Activated CD4-positive, alpha-beta memory T cell treated with anti-CD3 and anti-CD28 coated beads for 36 hours (primary cell): ENCODE measurements at regions not wholly inside any gene's neighbourhood (a gene's known extent, or its start where the extent isn't known, plus 50 kb on each side); places are given as distances from the start of the nearest gene placed in this dataset.

Experiments used
- CTCF ChIA-PET: fragments of 350-600 bp; sonication (Branson Sonifier 250); formaldehyde crosslinking; loops from one replicate; lab custom pipeline; 2021; ENCODE audit warnings: antibody characterized with exemption, inconsistent platforms; lab: Charles Lee
- POLR2A ChIA-PET: fragments of 350-600 bp; sonication (Branson Sonifier 250); formaldehyde crosslinking; loops from one replicate; lab custom pipeline; 2021; ENCODE audit warnings: antibody characterized with exemption; lab: Charles Lee
- DNase-seq: peaks from one replicate; pipeline ENCODE4 v3.0.0-alpha.2; 2020
- H3K27ac Mint-ChIP-seq: one replicate; pipeline ENCODE4 v1.8.0; 2021; ENCODE audit warnings: mixed read lengths
- H3K27me3 Mint-ChIP-seq: one replicate; pipeline ENCODE4 v1.8.0; 2021; ENCODE audit warnings: mixed read lengths
- H3K36me3 Mint-ChIP-seq: one replicate; pipeline ENCODE4 v1.8.0; 2021; ENCODE audit warnings: mixed read lengths
- H3K4me1 Mint-ChIP-seq: one replicate; pipeline ENCODE4 v1.8.0; 2021; ENCODE audit warnings: low read depth, mixed read lengths
- H3K4me3 Mint-ChIP-seq: one replicate; pipeline ENCODE4 v1.8.0; 2021; ENCODE audit warnings: mild to moderate bottlenecking, mixed read lengths
- H3K9me3 Mint-ChIP-seq: one replicate; pipeline ENCODE4 v1.8.0; 2021; ENCODE audit warnings: mixed read lengths
- intact Hi-C: fragments of 100-400 bp; cut with micrococcal nuclease; formaldehyde crosslinking; loops from one replicate; pipeline ENCODE4 v1.15.1; 2023

- Mint-ChIP-seq H3K4me1 (no peaks in the 10 kb centered on the region), H3K27me3 (no peaks in the 10 kb centered on the region), H3K4me3 (no peak overlapping the region), H3K9me3 (no peaks in the 10 kb centered on the region), H3K36me3 (no peaks in the 10 kb centered on the region), H3K27ac (no peak overlapping the region)
- DNase-seq = no peak
- POLR2A ChIA-PET = no interaction called here
- intact Hi-C loops = loop anchor here (10.0 kb wide), 1 partner anchor 1162 kb away; no protein-coding TSS in a partner anchor
- CTCF ChIA-PET = no interaction called here
Observed at GRCh38 chr7:17502213-17503060, 204.0 kb downstream of the AHR start.

- ChIA-PET CTCF (no interaction called here), POLR2A (no interaction called here)
- no peaks in the 10 kb centered on the region for H3K27me3 Mint-ChIP-seq
- H3K36me3 Mint-ChIP-seq = no peaks in the 10 kb centered on the region
- no peaks in the 10 kb centered on the region for H3K4me1 Mint-ChIP-seq
- no peak overlapping the region for H3K27ac Mint-ChIP-seq
- H3K4me3 Mint-ChIP-seq = no peak overlapping the region
- no peaks in the 10 kb centered on the region for H3K9me3 Mint-ChIP-seq
- intact Hi-C loops = loop anchor here (10.0 kb wide), 1 partner anchor 1159 kb away; no protein-coding TSS in a partner anchor
- DNase-seq = no peak
Observed at GRCh38 chr7:17506095-17506494, 207.6 kb downstream of the AHR start.

GRCh38 chr7:17506596-17506995 is 208.1 kb downstream of the AHR start:
- H3K27me3 Mint-ChIP-seq = no peaks in the 10 kb centered on the region
- intact Hi-C loops = loop anchor here (10.0 kb wide), 1 partner anchor 1158 kb away; no protein-coding TSS in a partner anchor
- ChIA-PET CTCF (no interaction called here), POLR2A (no interaction called here)
- H3K4me1 Mint-ChIP-seq = no peaks in the 10 kb centered on the region
- no peak overlapping the region for H3K4me3 Mint-ChIP-seq
- DNase-seq = no peak
- no peaks in the 10 kb centered on the region for H3K9me3 Mint-ChIP-seq
- H3K36me3 Mint-ChIP-seq = no peaks in the 10 kb centered on the region
- no peak overlapping the region for H3K27ac Mint-ChIP-seq

- CTCF ChIA-PET = no interaction called here
- Mint-ChIP-seq H3K27me3 (no peaks in the 10 kb centered on the region), H3K36me3 (no peaks in the 10 kb centered on the region), H3K27ac (no peak overlapping the region), H3K4me1 (no peaks in the 10 kb centered on the region), H3K4me3 (no peak overlapping the region), H3K9me3 (no peaks in the 10 kb centered on the region)
- POLR2A ChIA-PET = no interaction called here
- DNase-seq = no peak
- intact Hi-C loops = loop anchor here (10.0 kb wide), 1 partner anchor 1157 kb away; no protein-coding TSS in a partner anchor
Observed at GRCh38 chr7:17507717-17508116, 209.3 kb downstream of the AHR start.

DNA sequence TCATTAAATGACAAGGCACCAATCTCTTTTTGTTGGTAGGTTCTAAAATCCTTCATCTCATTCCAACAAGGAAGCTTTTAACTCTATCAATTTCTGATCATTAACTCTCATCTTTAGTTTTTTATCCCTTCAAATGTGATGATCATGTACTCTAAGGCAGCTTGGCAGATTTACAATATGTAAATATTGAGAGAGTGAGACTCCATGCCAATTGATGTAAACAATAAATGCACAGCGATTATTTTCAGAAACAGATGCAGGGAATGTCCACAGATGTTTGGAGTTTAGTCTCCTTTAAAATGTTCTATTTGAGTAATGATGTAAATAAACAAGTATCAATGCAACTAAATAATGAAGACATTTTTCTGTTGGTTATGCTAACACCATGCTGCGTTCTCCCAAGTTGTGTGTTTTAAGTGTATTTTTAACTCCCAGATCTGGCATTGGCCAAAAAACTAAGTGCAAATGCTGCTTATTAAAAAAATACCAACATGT is 213.8 kb downstream of the AHR start:
- Mint-ChIP-seq H3K27me3 (no peaks in the 10 kb centered on the region), H3K4me1 (no peaks in the 10 kb centered on the region), H3K36me3 (no peaks in the 10 kb centered on the region), H3K27ac (no peak overlapping the region), H3K9me3 (no peaks in the 10 kb centered on the region), H3K4me3 (no peak overlapping the region)
- intact Hi-C loops = no loop called here
- DNase-seq = no peak
- POLR2A ChIA-PET = no interaction called here
- CTCF ChIA-PET = no interaction called here

DNA sequence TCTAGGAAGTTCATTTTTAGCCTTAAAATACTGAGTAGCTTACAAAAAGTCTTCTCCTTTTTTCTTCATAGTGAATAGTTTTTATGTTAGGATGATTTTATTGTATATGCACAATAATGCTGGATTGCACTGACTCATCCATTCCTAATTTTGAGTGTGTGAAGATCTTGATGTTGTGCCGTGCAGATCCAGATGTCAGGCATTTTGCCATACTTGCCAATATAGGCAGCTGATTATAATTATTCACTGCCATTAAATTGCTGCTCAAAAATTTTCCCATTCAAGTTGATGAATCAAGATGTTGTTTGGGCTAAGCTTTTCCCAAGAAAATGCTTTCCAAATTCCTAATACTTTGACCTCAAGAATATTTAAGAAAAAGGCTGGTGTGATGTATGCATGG is 218.3 kb downstream of the AHR start:
- H3K27ac Mint-ChIP-seq = no peak overlapping the region

GRCh38 chr7:17520941-17521340 is 222.5 kb downstream of the AHR start:
- no peaks in the 10 kb centered on the region for H3K9me3 Mint-ChIP-seq
- CTCF ChIA-PET = no interaction called here
- H3K27me3 Mint-ChIP-seq = no peaks in the 10 kb centered on the region
- POLR2A ChIA-PET = no interaction called here
- H3K4me1 Mint-ChIP-seq = peaks cover 6% of the 10 kb centered on the region
- intact Hi-C loops = loop anchor here (10.0 kb wide), 1 partner anchor 76 kb away; no protein-coding TSS in a partner anchor
- H3K36me3 Mint-ChIP-seq = no peaks in the 10 kb centered on the region
- H3K27ac Mint-ChIP-seq = no peak overlapping the region
- H3K4me3 Mint-ChIP-seq = no peak overlapping the region
- no peak for DNase-seq

More for the DNA sequence above, 218.3 kb downstream of the AHR start:
- H3K36me3 Mint-ChIP-seq = no peaks in the 10 kb centered on the region
- H3K27me3 Mint-ChIP-seq = no peaks in the 10 kb centered on the region
- H3K4me1 Mint-ChIP-seq = peaks cover 3% of the 10 kb centered on the region
- H3K4me3 Mint-ChIP-seq = no peak overlapping the region
- ChIA-PET POLR2A (no interaction called here), CTCF (no interaction called here)
- H3K9me3 Mint-ChIP-seq = no peaks in the 10 kb centered on the region
- DNase-seq = no peak
- intact Hi-C loops = no loop called here

GRCh38 chr7:17521437-17521836 is 223.0 kb downstream of the AHR start:
- intact Hi-C loops = loop anchor here (10.0 kb wide), 1 partner anchor 77 kb away; no protein-coding TSS in a partner anchor
- Mint-ChIP-seq H3K36me3 (no peaks in the 10 kb centered on the region), H3K27ac (no peak overlapping the region), H3K4me1 (peaks cover 8% of the 10 kb centered on the region), H3K9me3 (no peaks in the 10 kb centered on the region), H3K4me3 (no peak overlapping the region), H3K27me3 (no peaks in the 10 kb centered on the region)
- ChIA-PET POLR2A (no interaction called here), CTCF (no interaction called here)
- no peak for DNase-seq

GRCh38 chr7:17523813-17524739 is 225.6 kb downstream of the AHR start:
- Mint-ChIP-seq H3K4me3 (no peak overlapping the region), H3K4me1 (peaks cover 8% of the 10 kb centered on the region), H3K27ac (no peak overlapping the region), H3K36me3 (no peaks in the 10 kb centered on the region), H3K9me3 (no peaks in the 10 kb centered on the region), H3K27me3 (peaks cover 3% of the 10 kb centered on the region)
- no peak for DNase-seq
- CTCF ChIA-PET = interaction anchor here (1.0 kb wide), 1 partner anchor 8 kb away, joined by 3 read pairs; no protein-coding TSS in a partner anchor
- POLR2A ChIA-PET = no interaction called here
- intact Hi-C loops = loop anchor here (10.0 kb wide), 1 partner anchor 79 kb away; no protein-coding TSS in a partner anchor

DNA sequence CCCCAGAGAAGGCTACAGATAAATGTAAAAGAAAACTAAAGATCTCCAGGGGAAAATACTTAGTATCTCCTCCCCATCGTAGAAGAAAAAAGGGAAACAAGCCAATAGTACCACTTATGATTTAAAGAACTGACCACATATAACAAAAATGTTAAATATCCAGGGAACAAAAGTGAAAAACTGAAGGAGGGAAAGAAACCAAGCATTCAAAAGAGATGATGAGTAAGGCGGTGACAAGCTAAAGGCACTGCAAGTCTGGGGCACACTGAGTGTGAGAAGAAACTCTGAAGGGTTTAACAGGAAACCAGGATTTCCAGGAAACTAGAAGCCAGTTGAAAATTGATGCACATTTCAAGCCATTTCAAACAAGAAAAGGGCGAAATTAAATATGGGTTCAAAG is 226.3 kb downstream of the AHR start:
- ChIA-PET POLR2A (no interaction called here), CTCF (interaction anchor here (1.0 kb wide), 1 partner anchor 545 kb away, joined by 3 read pairs; no protein-coding TSS in a partner anchor)
- no peak overlapping the region for H3K4me3 Mint-ChIP-seq
- H3K27me3 Mint-ChIP-seq = peaks cover 3% of the 10 kb centered on the region
- no peak overlapping the region for H3K27ac Mint-ChIP-seq
- peaks cover 8% of the 10 kb centered on the region for H3K4me1 Mint-ChIP-seq
- intact Hi-C loops = loop anchor here (10.0 kb wide), 1 partner anchor 80 kb away; no protein-coding TSS in a partner anchor
- DNase-seq = no peak
- H3K9me3 Mint-ChIP-seq = no peaks in the 10 kb centered on the region
- no peaks in the 10 kb centered on the region for H3K36me3 Mint-ChIP-seq

GRCh38 chr7:17526621-17527020 is 228.2 kb downstream of the AHR start:
- Mint-ChIP-seq H3K4me3 (no peak overlapping the region), H3K27ac (no peak overlapping the region), H3K27me3 (peaks cover 5% of the 10 kb centered on the region), H3K36me3 (no peaks in the 10 kb centered on the region), H3K4me1 (peaks cover 6% of the 10 kb centered on the region), H3K9me3 (no peaks in the 10 kb centered on the region)
- no peak for DNase-seq
- ChIA-PET POLR2A (no interaction called here), CTCF (no interaction called here)
- intact Hi-C loops = loop anchor here (10.0 kb wide), 1 partner anchor 82 kb away; no protein-coding TSS in a partner anchor
